K562 (cell line): ENCODE measurements at regions not wholly inside any gene's neighbourhood (a gene's known extent, or its start where the extent isn't known, plus 50 kb on each side); places are given as distances from the start of the nearest gene placed in this dataset.

Source experiments
- ATAC-seq: fragments of 200-7000 bp; cut with Tn5 transposase; 3 replicates; pipeline ENCODE4 v1.9.1; 2020; ENCODE audit warnings: moderate library complexity
- BruUV-seq: library from RNA; stranded (reverse); fragments of 400-500 nt; replicated peaks from 2 replicates; lab custom pipeline; 2021; lab: Mats Ljungman, UMichigan
- CTCF ChIA-PET: fragments of 300-600 bp; formaldehyde crosslinking; extraction: SDS; loops from one replicate; lab custom pipeline; 2021; ENCODE audit warnings: low intra/inter-chr PET ratio; lab: Yijun Ruan, JAX
- POLR2A ChIA-PET: fragments of 300-600, 350-650 bp; sonication (Branson Sonifier 250); formaldehyde crosslinking; extraction: SDS; loops from one replicate; lab custom pipeline; 2021; ENCODE audit warnings: antibody characterized with exemption, inconsistent platforms; lab: Yijun Ruan, JAX
- DNase-seq, 4 experiments: peaks; one replicate each; pipeline versions ENCODE4 v3.0.0 to v3.0.0-alpha.2; 2011 to 2018; ENCODE audit warnings: low spot score in 3 of 4, mixed read lengths in 3 of 4; ENCODE audit errors: extremely low read depth in 1 of 4
- FAIRE-seq: peaks from 2 replicates; lab custom pipeline; 2011; peaks lifted over from hg19 to GRCh38; lab: Jason Lieb, UNC
- H2AFZ ChIP-seq: 2 replicates; pipeline ENCODE4 v1.6.0; 2011; ENCODE audit warnings: low read depth, low read length, control low read depth, inconsistent platforms
- H3K27ac ChIP-seq: fragments of 200-600 bp; 3 replicates; pipeline ENCODE4 v1.8.0; 2011; ENCODE audit warnings: low read depth, mild to moderate bottlenecking, control low read depth, inconsistent platforms, low read length, moderate library complexity, mixed read lengths; ENCODE audit errors: extremely low read depth
- H3K27me3 ChIP-seq, 2 experiments: fragments of 300-600 bp in 1 of 2; 2 replicates in 1 of 2; 3 replicates in 1 of 2; pipeline versions ENCODE4 v1.6.0 to v1.8.0; 2011; ENCODE audit warnings: inconsistent platforms in 2 of 2, low read length in 2 of 2, mild to moderate bottlenecking in 1 of 2, mixed read lengths in 1 of 2, moderate library complexity in 1 of 2; ENCODE audit not compliant: control insufficient read depth in 2 of 2, insufficient read depth in 2 of 2
- H3K36me3 ChIP-seq: fragments of 300-600 bp; 3 replicates; pipeline ENCODE4 v1.8.0; 2011; ENCODE audit warnings: mild to moderate bottlenecking, low read length, inconsistent platforms; ENCODE audit not compliant: control insufficient read depth, insufficient read depth
- H3K4me1 ChIP-seq, 2 experiments: fragments of 200-600 bp in 1 of 2; replicated peaks in 1 of 2; 2 replicates in 1 of 2; 3 replicates in 1 of 2; pipeline versions ENCODE4 v1.5.1 to v1.8.0; 2011; ENCODE audit warnings: inconsistent platforms in 2 of 2, low read length in 2 of 2, mild to moderate bottlenecking in 1 of 2, mixed read lengths in 1 of 2, moderate library complexity in 1 of 2; ENCODE audit not compliant: control insufficient read depth in 2 of 2, insufficient read depth in 2 of 2
- H3K4me2 ChIP-seq: 2 replicates; pipeline ENCODE4 v1.6.1; 2011; ENCODE audit warnings: low read length, control low read depth, inconsistent platforms, mixed read lengths; ENCODE audit not compliant: insufficient read depth
- H3K4me3 ChIP-seq: fragments of 200-600 bp; sonication (generic), shearing (Covaris generic); 2 replicates; pipeline ENCODE4 v1.5.1; 2016; ENCODE audit warnings: control low read depth, inconsistent platforms
- H3K79me2 ChIP-seq: fragments of 200-600 bp; 3 replicates; pipeline ENCODE4 v1.8.0; 2011; ENCODE audit warnings: low read length, inconsistent platforms; ENCODE audit not compliant: control insufficient read depth, insufficient read depth
- H3K9ac ChIP-seq, 2 experiments: 2 replicates each; pipeline versions ENCODE4 v1.6.0 to v1.6.1; 2011; ENCODE audit warnings: low read depth in 2 of 2, low read length in 2 of 2, control low read depth in 1 of 2, inconsistent platforms in 1 of 2, mild to moderate bottlenecking in 1 of 2, mixed read lengths in 1 of 2; ENCODE audit not compliant: insufficient read depth in 1 of 2
- H3K9me1 ChIP-seq: one replicate; pipeline ENCODE4 v1.6.0; 2011; ENCODE audit warnings: inconsistent platforms, mild to moderate bottlenecking, low read length, moderate library complexity; ENCODE audit not compliant: control insufficient read depth, insufficient read depth
- H3K9me3 ChIP-seq: replicated peaks from 2 replicates; pipeline ENCODE4 v1.5.1; 2011; ENCODE audit warnings: low read depth, low read length, inconsistent platforms; ENCODE audit not compliant: control insufficient read depth, insufficient read depth
- H4K20me1 ChIP-seq: replicated peaks from 2 replicates; pipeline ENCODE4 v1.6.1; 2011; ENCODE audit warnings: low read length, inconsistent platforms, mixed read lengths; ENCODE audit not compliant: control insufficient read depth, insufficient read depth
- ARNT ChIP-seq, 2 experiments: fragments of 450-650 bp; IDR thresholded peaks; 2 replicates each; pipeline ENCODE4 v1.6.1; 2016; ENCODE audit warnings: mild to moderate bottlenecking in 1 of 2
- DMBX1 ChIP-seq: fragments of 250-450 bp; sonication (Bioruptor Pico); IDR thresholded peaks from 2 replicates; pipeline ENCODE4 v1.8.0; 2022; ENCODE audit warnings: inconsistent platforms, mild to moderate bottlenecking, moderate library complexity, borderline replicate concordance
- HES1 ChIP-seq: fragments of 450-650 bp; IDR thresholded peaks from 2 replicates; pipeline ENCODE4 v1.6.1; 2016; ENCODE audit warnings: low read depth, mild to moderate bottlenecking, moderate library complexity
- HNRNPH1 ChIP-seq: fragments of 200-400 bp; formaldehyde crosslinking; optimal IDR thresholded peaks from 2 replicates; pipeline ENCODE3; 2017; ENCODE audit warnings: low read depth, mild to moderate bottlenecking, low read length, moderate library complexity
- HNRNPK ChIP-seq: fragments of 200-400 bp; formaldehyde crosslinking; IDR thresholded peaks from one replicate; pipeline ENCODE4 v1.6.1; 2018; ENCODE audit warnings: mild to moderate bottlenecking, low read depth, low read length; ENCODE audit not compliant: poor library complexity, severe bottlenecking
- NFXL1 ChIP-seq: fragments of 450-650 bp; formaldehyde crosslinking; IDR thresholded peaks from 2 replicates; pipeline ENCODE4 v1.4.0; 2021; ENCODE audit warnings: mild to moderate bottlenecking
- RBM34 ChIP-seq: fragments of 200-400 bp; formaldehyde crosslinking; IDR thresholded peaks from 2 replicates; pipeline ENCODE4 v1.6.1; 2018; ENCODE audit warnings: low read length, borderline replicate concordance; ENCODE audit not compliant: insufficient read depth
- SAP30 ChIP-seq: fragments of 200-600 bp; sonication (generic); IDR thresholded peaks from 2 replicates; pipeline ENCODE4 v1.6.1; 2012; ENCODE audit warnings: borderline replicate concordance, low read depth, mild to moderate bottlenecking, moderate library complexity, low read length, control low read depth, inconsistent platforms; ENCODE audit not compliant: insufficient read depth, poor library complexity, severe bottlenecking
- SMARCC2 ChIP-seq: fragments of 450-650 bp; IDR thresholded peaks from 2 replicates; pipeline ENCODE4 v1.6.1; 2017; ENCODE audit warnings: antibody characterized with exemption, moderate library complexity, mild to moderate bottlenecking, low read depth
- TCF7L2 ChIP-seq: fragments of 150-350 bp; IDR thresholded peaks from 2 replicates; pipeline ENCODE4 v1.6.1; 2016; ENCODE audit warnings: low read depth, mild to moderate bottlenecking, low read length, moderate library complexity
- ZBTB34 ChIP-seq: fragments of 250-450 bp; sonication (Bioruptor Pico); IDR thresholded peaks from 2 replicates; pipeline ENCODE4 v1.8.0; 2021; ENCODE audit warnings: mild to moderate bottlenecking, moderate library complexity
- ZEB2 ChIP-seq: fragments of 450-650 bp; IDR thresholded peaks from 2 replicates; pipeline ENCODE4 v1.6.1; 2016
- ZFX ChIP-seq: sonication (generic); formaldehyde crosslinking; IDR thresholded peaks from 2 replicates; pipeline ENCODE4 v1.8.0; 2022; ENCODE audit warnings: mild to moderate bottlenecking, missing genetic modification reagents, moderate library complexity
- ZNF133 ChIP-seq: fragments of 250-450 bp; sonication (Bioruptor Pico); IDR thresholded peaks from 2 replicates; pipeline ENCODE4 v1.4.0; 2020; ENCODE audit warnings: mild to moderate bottlenecking
- ZNF324 ChIP-seq: fragments of 250-450 bp; sonication (Bioruptor Pico); IDR thresholded peaks from 2 replicates; pipeline ENCODE4 v1.4.0; 2020; ENCODE audit warnings: mild to moderate bottlenecking
- WGBS: fragments of 100-300 bp; shearing (Covaris generic); methylation state at CpG from one replicate; pipeline ENCODE4 v1.1.6; 2016; ENCODE audit warnings: low coverage, mixed read lengths; ENCODE audit not compliant: insufficient coverage; ENCODE audit errors: missing lambda C conversion rate; 5-methylcytosine and 5-hydroxymethylcytosine counted together
- in situ Hi-C: fragments of 300-500 bp; cut with MboI; formaldehyde crosslinking; loops from 4 replicates; pipeline ENCODE4 v1.15.0; 2018; ENCODE audit warnings: inconsistent platforms, mixed read lengths
- intact Hi-C: fragments of 100-400 bp; cut with micrococcal nuclease; formaldehyde crosslinking; loops from 2 replicates; pipeline ENCODE4 v1.14.2; 2022
- TF ChIP-seq, protein P1 (sequence below): fragments of 250-450 bp; sonication (Bioruptor Pico); IDR thresholded peaks from 2 replicates; pipeline ENCODE4 v1.9.0; 2021; ENCODE audit warnings: mild to moderate bottlenecking
- TF ChIP-seq, protein P2 (sequence below): sonication (generic); formaldehyde crosslinking; IDR thresholded peaks from 2 replicates; pipeline ENCODE4 v1.5.0; 2020; ENCODE audit warnings: missing genetic modification reagents

GRCh38 chr4:137754652-137755471 lies 222.6 kb upstream of the PCDH18 start:
- Histone ChIP-seq H3K27me3 (no peaks in the 10 kb centered on the region), H3K27ac (no peak overlapping the region), H4K20me1 (no peaks in the 10 kb centered on the region), H3K9me3 (no peaks in the 10 kb centered on the region), H3K4me3 (no peak overlapping the region), H3K9ac (no peak overlapping the region), H3K79me2 (no peaks in the 10 kb centered on the region), H2AFZ (no peak overlapping the region), H3K4me2 (no peak overlapping the region), H3K4me1 (no peaks in the 10 kb centered on the region), H3K36me3 (no peaks in the 10 kb centered on the region), H3K9me1 (no peaks in the 10 kb centered on the region)
- CTCF ChIA-PET: no interaction called here
- 0% methylated on average over 1 of the region's 1 CpG for WGBS
- no TSS peak for BruUV-seq
- POLR2A ChIA-PET: no interaction called here
- intact Hi-C loops (no loop called here), in situ Hi-C loops (no loop called here)
- DNase-seq (no peak), ATAC-seq (no peak), FAIRE-seq (no peak)
- TF ChIP-seq TCF7L2 (no peak), HNRNPK (no peak), ARNT (IDR thresholded peaks at IDR 0.05) (no peak), SMARCC2 (no peak), ZNF133 (CRISPR knock-in tag) (no peak), ZNF324 (CRISPR knock-in tag) (no peak), ZBTB34 (no peak), DMBX1 (CRISPR knock-in tag) (no peak), NFXL1 (CRISPR knock-in tag) (no peak), ZFX (no peak), ZEB2 (no peak), HES1 (no peak), RBM34 (no peak), SAP30 (no peak), HNRNPH1 (no peak)
- TF ChIP-seq, protein P1, sequence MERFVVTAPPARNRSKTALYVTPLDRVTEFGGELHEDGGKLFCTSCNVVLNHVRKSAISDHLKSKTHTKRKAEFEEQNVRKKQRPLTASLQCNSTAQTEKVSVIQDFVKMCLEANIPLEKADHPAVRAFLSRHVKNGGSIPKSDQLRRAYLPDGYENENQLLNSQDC (CRISPR knock-in tag): no peak
- TF ChIP-seq, protein P2, sequence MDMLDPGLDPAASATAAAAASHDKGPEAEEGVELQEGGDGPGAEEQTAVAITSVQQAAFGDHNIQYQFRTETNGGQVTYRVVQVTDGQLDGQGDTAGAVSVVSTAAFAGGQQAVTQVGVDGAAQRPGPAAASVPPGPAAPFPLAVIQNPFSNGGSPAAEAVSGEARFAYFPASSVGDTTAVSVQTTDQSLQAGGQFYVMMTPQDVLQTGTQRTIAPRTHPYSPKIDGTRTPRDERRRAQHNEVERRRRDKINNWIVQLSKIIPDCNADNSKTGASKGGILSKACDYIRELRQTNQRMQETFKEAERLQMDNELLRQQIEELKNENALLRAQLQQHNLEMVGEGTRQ (CRISPR knock-in tag): no peak
